ENCODE measurements at regions not wholly inside any gene's neighbourhood (a gene's known extent, or its start where the extent isn't known, plus 50 kb on each side); places are given as distances from the start of the nearest gene placed in this dataset.

DNA sequence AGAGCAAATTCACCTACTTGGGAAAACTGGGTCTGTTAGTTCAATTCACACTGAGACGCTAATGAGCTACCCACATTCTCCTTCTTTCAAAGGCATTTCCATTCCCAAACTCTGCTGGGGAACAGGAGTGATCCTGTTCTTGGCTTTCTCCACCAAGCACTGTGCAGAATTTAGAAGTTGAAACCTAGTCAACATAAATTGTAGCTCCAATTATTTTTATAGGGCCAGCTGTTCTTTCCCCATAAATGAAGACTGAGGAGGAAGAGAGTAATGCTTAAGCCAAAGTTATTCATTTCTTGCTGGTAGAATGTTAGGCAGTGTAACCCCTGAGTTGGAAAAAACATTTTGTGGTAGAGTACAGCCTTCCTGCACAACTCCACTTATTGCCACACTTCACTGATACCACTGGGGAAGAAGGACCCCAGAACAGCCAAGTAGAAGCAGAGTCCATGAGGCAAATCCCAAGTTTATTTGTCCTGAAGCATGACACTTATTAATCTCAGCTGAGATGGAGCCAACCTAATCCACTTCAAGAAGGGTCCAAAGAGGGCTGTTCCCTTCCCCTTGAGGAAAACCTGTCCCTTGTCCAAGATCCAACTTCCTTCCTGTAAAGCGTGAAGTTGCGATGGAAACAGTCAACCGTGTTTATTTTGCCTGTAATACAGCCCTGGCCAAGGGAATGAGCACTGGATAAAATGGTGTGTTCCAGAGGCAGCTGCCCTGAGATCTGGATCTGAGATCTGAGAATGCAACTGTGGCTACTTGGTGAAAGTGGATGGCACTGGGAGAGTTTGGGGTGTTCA lies 151.8 kb downstream of the TBX5 start:
- no peak for DNase-seq (ENCODE audit: low read depth in 2 of 2)

DNA sequence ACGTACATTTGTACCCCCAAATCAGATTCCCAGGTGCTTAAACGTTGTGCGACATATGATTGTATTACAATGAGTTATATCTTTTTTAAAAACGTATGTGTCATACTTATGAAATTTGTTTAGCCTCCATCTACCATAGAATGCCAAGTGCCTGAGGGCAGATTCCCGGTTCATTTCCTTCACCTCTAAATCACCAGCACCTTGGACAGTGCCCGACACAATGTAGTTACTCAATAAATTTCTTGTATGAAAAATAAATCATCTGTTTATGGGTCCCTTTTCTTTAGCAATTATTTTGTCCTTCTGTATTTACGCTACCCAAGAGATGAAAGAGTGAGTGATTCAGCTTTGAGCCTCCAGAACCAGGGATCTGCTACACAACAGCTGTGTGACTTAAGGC lies 157.4 kb downstream of the TBX5 start:
- DNase-seq (ENCODE audit: low read depth in 2 of 2), result no peak

DNA sequence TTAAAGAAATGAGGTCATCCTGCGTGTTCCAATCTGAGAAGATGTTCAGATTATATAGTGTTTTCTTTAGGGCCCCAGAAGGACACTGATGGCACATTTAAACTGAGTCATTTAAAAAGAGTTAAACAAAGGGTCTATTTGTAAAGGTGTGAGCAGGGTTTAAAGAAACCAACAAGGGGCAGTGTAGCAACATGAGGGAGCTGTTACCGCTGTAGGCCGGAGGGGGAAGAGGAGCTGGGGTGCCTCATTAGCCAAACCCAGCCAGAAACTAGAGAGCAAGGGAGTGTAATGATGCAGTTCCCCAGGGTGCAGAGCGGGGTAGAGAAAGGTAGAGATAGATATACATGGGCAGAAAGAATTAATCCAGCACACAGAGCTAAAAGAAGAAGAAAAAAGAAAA lies 160.4 kb downstream of the TBX5 start:
- no peak for DNase-seq (ENCODE audit: low read depth in 2 of 2)

DNA sequence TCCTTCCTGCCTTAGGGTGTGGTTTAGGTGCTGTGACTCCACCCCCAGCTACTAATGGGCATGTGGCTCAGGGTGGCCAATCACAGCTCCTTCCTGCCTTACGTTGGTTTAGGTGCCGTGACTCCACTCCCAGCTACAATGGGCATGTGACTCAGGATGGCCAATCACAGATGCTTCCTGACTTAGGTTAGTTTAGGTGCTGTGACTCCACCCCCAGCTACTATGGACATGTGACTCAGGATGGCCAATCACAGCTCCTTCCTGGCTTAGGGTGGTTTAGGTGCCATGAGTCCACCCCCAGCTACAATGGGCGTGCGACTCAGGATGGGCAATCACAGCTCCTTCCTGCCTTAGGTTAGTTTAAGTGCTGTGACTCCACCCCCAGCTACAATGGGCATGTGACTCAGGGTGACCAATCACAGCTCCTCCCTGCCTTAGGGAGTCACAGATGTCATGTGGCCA lies 163.9 kb downstream of the TBX5 start:
- DNase-seq (ENCODE audit: low read depth in 2 of 2), result no peak

DNA sequence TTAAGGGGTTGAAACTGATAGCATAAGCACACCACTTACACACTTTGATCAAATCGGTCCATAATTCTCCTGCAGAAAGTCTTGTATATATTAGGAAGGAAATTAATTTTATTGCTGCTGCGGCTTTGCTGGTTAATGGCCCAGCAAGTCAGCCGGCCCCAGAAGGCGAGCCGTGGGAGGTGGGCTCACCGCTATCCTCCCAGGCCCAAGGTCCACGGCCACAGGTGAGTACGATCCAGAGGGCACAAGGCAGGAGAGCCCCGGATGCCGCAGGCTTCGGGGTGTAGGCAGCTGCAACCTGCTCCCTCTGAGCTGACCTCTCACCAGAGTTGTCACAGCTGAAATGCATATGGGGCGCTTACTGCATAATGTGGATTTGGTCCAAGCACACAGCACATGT lies 165.7 kb downstream of the TBX5 start:
- DNase-seq (ENCODE audit: low read depth in 2 of 2), result no peak

DNA sequence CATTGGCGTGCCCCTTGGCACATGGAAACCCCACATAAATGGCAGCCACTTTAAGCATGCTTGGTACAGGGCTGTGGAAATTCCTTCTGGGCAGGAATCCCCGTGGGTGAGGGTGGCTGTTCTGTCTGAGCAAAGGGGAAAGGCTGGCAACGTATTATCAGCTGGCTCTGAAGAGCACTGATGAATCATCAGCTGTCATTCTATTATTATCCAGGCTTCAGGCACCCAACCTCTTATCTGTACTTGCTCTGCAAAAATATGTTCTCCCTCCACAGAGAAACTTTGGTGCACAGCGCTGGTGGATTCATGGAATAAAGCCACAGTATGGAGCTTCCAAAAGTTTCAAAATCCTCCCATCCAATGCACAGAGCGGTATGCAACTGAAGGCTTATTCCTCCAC lies 167.1 kb downstream of the TBX5 start:
- no peak for DNase-seq (ENCODE audit: low read depth in 2 of 2)

DNA sequence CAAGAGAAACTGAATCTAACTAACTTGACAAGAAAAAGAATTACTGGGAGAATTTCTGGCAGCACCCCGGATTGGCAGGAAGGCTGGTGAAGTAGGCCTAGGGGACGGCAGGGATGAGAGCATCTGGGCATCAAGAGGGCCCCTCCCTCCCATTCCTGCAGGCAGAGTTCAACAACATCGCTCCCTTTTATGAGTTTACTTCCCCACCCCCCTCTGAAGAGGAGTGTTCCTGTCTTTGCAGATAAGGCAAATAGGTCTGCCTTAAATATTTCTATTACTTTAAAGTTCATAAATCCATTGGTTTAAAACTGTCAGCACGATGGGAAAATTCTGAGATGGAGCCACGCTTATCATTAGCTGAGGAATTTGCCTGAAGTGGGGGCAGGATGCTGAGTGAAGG lies 168.7 kb downstream of the TBX5 start:
- no peak for DNase-seq (ENCODE audit: low read depth in 2 of 2)

DNA sequence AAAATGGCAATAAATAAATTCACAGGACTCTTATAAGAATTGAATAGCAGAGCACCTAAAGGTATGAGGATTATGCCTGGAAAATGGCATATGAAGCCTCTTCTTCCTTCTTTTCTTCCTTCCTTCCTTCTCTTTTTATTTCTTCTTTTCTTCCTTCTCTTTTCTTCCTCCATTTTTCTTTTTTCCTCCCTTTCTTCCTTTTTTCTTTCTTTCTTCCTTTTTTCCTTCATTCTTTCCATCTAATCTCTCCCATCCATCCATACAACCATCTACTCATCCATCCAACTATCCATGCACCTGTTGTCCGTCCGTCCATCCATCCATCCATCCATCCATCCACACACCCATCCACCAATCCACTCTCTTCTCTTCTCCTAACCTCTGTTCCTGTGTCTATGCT lies 173.8 kb downstream of the TBX5 start:
- no peak for DNase-seq (ENCODE audit: low read depth in 2 of 2)

DNA sequence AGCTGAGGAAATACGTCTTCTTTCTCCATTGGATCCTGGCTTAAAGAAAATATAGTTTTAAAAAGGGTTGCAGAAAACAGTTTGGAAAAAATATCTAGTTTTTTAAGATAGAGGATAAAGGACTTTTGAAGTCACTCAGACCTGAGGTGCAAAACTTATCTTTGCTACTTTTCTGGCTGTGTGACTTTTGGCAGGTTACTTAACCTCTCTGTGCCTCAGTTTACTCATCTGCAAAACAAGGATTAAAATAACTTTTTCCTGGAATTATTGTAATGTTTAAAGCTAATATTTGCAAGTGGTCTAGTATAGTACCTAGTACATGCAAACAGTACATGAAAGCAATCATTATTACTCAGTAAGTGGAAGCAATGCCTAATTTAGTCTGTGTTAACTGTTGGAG lies 176.8 kb downstream of the TBX5 start:
- DNase-seq (ENCODE audit: low read depth in 2 of 2), result no peak

DNA sequence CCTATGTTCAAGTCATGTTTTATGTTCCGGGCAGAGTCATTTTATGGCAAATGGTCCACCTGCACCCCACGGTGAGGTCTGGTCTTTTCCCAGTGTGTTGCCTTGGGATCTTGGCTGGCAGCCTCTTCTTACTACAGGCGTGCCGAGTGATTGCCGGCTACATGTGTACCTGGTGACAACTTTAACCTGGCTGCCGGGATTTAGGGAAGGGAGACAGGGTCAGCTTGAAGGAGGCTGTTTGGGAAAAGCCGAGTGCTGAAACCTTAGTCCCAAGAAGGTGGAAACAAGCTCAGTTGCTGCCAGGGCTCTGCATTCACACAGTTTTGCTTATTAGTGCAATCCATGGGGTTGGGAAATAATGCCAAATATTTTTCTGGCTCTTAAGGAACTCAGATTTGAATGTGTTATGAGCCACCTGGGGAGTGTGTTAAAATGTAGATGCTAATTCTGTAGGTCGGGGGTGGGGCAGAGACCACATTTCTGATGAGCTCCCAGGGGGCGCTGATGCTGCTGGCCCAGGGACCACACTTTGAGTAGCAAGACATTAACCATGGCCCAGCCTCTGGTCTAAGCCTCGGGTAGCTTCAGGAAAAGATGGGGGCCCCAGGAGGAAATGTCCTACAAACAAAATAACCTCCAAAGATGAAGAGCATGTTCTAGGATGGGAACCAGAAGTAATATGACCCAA lies 179.6 kb downstream of the TBX5 start:
- no peak for DNase-seq (ENCODE audit: low read depth in 2 of 2)

DNA sequence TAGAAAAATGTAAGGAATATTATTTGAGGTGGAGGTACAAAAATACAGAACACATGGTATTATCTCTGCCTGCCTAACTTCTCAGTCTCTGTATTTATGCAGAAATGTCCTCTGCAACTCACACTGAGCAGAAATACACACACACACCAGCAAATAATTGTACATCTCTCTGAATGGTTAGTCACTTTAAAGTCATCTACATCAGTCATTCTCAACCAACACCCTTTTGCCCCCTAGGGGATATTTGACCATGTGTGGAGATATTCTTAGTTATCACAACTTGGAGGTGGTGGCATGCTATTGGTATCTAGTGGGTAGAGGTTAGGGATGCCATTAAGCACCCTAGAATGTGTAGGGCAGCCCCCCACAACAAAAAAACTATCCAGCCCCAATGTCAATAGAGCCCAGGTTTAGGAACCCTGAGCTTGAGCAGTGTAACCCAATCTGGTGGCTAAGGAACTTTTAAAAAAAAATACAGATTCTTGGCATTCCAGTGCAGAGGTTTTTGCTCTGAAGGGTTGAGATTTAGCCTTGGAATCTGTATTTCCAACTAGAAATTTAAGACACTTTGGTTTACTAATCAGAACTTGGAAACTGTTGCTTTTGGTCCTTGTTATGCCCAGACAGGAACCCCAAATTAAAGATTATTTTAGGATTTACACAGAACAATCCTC lies 183.8 kb downstream of the TBX5 start:
- no peak for DNase-seq (ENCODE audit: low read depth in 2 of 2)

DNA sequence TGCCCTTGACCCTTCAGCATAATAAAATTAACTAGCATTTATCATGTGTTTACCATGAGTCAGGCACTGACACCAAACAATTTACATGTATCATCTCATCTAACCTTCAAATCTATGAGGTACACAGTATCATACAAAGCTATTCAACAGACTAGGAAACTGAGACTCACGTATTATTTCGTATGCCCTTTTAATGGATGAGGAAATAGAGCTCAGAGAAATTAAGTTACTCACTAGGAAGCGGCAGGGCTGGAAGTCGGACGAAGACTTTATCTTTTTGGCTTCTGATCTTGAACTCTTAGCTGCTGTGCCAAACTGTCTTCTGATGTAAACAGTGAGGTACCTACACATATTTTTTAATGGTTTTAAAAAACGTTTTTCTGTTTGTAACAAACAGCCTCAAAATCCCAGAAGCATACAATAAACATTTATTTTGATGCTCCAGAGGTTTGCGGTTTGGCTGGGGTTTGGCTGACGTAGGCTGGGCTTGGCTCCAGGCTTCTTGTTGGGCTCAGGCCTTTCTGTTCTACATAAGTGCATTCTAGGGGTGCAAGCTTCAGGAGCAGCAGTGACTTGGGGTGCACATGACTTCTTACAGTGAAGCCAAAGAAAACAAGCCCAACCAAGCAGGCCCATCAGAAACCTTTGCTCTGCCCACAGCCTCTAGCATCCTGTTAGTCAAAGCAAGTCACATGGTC lies 184.7 kb downstream of the TBX5 start:
- DNase-seq (ENCODE audit: low read depth in 2 of 2), result no peak

DNA sequence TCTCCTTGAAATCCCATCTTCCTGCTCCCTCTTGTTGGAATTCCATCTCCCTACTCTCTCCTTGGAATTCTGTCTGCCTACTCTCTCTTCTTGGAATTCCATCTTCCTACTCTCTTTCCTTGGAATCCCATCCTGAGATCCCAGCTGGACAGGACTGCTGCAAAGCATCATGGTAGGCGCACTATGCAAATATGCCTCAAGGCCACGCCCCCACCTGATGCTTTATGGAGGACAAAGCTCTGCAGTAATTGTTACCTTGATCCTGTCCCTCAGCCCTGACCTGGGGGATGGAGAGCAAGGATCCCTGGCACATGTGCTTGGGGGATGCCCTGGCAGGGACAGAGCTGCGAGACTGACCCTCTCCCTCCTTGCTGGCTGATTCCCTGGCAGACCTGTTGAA lies 185.6 kb downstream of the TBX5 start:
- DNase-seq (ENCODE audit: low read depth in 2 of 2), result no peak

DNA sequence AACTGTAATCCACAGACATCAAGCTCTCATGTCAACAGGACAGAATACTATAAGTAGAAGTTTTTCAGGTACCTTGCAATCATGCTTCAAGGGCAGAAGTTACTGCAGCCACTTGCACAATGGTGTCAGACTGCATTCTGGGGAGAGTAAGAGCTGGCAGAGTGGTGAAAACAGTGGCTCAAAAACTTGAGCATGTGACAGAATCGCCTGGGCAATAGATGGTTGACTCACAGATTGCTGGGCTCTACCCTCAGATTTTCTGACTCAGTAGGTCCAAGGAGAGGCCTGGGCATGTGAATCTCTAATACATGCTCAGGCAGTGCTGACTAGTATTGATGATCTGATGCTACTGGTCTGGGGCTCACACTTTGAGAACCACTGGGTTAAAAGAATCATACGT lies 187.8 kb downstream of the TBX5 start:
- DNase-seq (ENCODE audit: low read depth in 2 of 2), result no peak

DNA sequence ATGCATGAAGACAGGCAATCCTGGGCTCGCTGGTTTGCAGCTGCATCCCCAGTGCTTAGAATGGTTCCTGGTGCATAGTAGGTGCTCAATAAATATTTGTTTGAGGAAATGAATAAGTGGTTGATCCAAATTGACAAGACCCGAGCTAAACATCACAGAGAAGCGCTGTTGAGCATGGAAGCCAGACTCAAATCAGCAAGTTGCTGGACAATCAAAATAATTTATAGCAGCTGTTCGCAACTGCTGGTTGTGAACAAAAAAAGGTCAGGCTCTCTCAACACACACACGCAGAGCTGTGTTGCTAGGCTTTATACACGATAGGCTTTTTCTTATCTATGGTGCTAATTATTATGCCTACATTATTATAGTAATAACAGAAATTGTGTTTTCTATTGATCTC lies 190.2 kb downstream of the TBX5 start:
- no peak for DNase-seq (ENCODE audit: low read depth in 2 of 2)

DNA sequence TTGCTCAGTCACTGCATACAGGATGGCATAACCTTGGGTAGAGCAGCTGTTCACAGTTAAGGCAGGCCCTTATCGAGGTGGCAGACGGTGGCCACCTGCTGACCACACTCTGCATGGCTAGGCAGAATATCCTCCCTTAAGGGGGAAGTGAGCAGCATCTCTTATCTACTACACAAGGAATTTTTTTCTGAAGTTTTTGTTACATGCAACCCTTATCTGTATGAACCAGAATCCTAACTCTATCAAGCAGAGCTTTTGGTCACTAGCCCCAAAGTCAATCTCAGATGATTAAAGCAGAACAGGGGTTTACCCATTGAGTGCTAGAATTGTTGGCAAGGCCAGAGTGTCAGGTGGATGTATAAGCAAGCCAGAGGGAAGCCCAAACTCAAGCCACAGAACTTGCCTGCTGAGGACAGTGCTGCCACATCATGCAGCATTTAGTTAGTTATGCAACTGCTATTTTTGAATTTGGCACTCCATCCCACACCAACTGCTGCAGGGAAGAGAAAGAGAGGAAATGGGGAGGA lies 192.8 kb downstream of the TBX5 start:
- DNase-seq (ENCODE audit: low read depth in 2 of 2), result no peak

DNA sequence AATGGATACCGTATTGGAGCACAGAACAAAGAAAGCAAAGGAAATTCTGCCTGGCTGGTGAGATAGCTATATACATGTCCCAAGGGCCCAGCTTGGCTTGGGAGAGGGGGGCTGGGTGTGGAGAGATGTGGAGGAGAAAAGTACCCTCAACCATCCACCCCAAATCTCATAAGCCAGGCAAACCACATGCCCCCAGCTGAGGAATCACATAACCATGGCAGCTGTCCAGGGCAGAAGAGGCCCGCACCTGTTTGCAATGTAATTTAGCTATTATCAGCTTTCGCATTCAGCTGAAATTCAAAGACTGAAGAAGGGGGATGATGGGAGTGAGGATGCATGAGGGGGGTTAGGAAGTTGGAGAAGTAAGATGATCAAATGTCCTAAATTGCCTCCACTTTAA lies 196.1 kb downstream of the TBX5 start:
- no peak for DNase-seq (ENCODE audit: low read depth in 2 of 2)

DNA sequence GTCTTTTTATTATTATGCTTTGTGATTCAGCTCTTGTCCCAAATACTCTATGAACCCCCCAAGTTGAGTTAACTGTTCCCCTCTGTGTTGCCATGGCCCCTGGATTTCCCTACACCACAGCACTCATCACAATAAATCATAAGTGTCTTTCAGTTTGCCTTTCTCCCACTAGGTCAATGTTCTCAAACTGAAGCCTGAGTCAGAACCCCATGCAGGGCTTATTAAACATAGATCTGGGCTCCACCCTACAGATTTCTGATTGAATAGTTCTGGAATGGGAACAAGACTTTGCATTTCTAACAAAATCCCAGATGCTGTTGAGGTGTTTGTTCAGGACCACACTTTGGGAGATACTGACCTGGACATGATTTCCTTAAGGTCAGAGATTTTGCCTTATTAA lies 199.4 kb downstream of the TBX5 start:
- DNase-seq (ENCODE audit: low read depth in 2 of 2), result no peak

DNA sequence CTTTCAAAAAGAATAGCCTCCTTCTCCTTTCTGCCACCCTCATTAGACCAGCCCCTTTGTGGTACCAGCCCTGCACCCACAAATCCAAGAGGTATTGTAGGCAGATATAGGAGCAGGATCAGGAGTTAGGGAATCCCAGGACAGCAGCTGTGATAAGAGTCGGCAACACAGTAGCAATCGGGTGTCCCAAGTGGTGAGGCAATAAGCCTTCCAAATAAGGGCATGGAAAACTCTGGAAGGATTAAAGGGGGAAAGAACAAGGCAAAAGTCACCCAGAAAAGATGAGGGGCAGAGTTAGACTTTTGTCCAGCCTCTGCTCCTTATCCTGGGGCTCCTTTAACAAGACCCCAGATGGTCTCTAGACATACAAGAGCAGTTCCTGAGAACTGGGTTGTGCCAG lies 204.2 kb downstream of the TBX5 start:
- no peak for DNase-seq (ENCODE audit: low read depth in 2 of 2)

DNA sequence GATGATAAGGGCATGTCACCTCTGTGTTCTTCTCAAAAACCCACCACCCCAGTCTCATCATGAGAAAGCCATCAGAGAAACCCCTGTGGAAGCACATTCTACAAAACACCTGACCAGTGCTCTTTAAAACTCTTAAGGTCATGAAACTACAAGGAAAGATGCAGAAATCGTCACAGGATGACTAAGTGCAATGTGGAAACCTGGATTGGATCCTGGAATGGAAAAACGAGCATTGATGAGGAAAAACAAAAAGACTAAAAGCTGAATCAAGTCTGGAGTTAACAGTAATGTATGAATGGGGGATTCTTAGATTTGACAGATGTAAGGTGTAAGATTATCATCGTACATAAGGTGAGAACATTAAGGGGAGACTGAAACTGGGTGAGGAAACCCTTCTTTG lies 211.0 kb downstream of the TBX5 start:
- no peak for DNase-seq (ENCODE audit: low read depth in 2 of 2)

DNA sequence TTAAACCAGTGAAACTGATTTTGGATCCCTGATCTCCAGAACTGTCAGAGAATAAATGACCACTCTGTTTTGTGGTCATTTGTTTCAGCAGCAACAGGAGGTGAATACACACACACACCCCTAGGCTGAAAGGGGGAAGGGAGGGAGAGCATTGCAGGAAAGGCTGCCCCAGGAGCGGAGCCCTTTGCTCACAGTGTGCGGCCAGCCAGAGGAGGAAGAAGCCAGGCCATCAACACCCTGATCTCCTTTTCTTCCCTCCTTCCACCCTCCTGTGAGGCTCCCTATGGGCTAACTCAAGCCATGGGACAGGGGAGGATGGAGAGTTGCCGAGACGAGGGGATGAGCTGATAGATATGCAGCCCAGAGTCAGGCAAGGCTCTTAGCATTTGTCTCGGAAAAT lies 211.9 kb downstream of the TBX5 start:
- no peak for DNase-seq (ENCODE audit: low read depth in 2 of 2)

DNA sequence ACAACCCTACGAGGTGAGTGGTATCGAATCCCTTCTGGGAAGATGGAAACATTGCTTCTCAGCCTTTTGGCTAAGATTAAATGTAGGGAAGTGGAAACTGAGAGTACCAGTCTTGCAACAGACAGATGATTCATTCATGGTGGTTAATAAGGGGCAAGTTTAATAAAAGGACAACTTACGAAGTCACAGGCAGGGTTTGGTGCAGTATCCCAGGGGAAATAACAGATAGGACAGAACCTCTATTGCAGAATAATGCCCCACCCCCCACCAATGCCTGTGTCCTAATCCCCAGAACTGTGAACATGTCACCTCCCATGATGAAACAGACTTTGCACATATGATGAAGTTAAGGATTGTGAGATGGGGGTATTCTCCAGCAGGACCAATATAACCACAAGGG lies 212.5 kb downstream of the TBX5 start:
- DNase-seq (ENCODE audit: low read depth in 2 of 2), result no peak

All from lung microvascular endothelial cell (primary cell).